ENCODE measurements at regions not wholly inside any gene's neighbourhood (a gene's known extent, or its start where the extent isn't known, plus 50 kb on each side); places are given as distances from the start of the nearest gene placed in this dataset.

- no peak for TF ChIP-seq CTCF (IDR thresholded peaks at IDR 0.05)
- TF ChIP-seq POLR2AphosphoS5 (IDR thresholded peaks at IDR 0.05; ENCODE audit: insufficient read depth in 1 of 2, low read depth in 1 of 2): no peak
These were observed 55.5 kb upstream of the ADGRA1 start for GRCh38 chr10:133032231-133032630.
